GM11168 (cell line): ENCODE measurements at regions not wholly inside any gene's neighbourhood (a gene's known extent, or its start where the extent isn't known, plus 50 kb on each side); places are given as distances from the start of the nearest gene placed in this dataset.
"Not testable (repeated sequence)": the region's sequence is repeated elsewhere in the genome, so short reads cannot be mapped to it uniquely, and the experiment has no call there.

ENCODE experiments used
- in situ Hi-C: fragments of 300-500 bp; cut with MboI; formaldehyde crosslinking; loops from one replicate; pipeline ENCODE4 v1.12.0; 2022; ENCODE audit warnings: low sequenced_read_pairs; ENCODE audit not compliant: unreplicated experiment

- in situ Hi-C loops, result no loop called here
Observed at GRCh38 chr16:55015181-55015913, 84.7 kb downstream of the IRX5 start.

- in situ Hi-C loops, result no loop called here
Observed at GRCh38 chr16:55016515-55016914, 85.8 kb downstream of the IRX5 start.

- in situ Hi-C loops, result no loop called here
Observed at GRCh38 chr16:55017321-55017720, 86.7 kb downstream of the IRX5 start.

GRCh38 chr16:55018881-55019280 is 88.2 kb downstream of the IRX5 start:
- in situ Hi-C loops, result no loop called here

- in situ Hi-C loops, result no loop called here
Observed at GRCh38 chr16:55019419-55020131, 88.9 kb downstream of the IRX5 start.

GRCh38 chr16:55021595-55022475 is 91.2 kb downstream of the IRX5 start:
- in situ Hi-C loops, result no loop called here

- in situ Hi-C loops, result not testable (repeated sequence)
Observed at GRCh38 chr16:55027260-55027659, 96.6 kb downstream of the IRX5 start.

- in situ Hi-C loops, result no loop called here
Observed at GRCh38 chr16:55029509-55029908, 98.8 kb downstream of the IRX5 start.

GRCh38 chr16:55030944-55031343 is 100.3 kb downstream of the IRX5 start:
- in situ Hi-C loops, result no loop called here

GRCh38 chr16:55031481-55031880 is 100.8 kb downstream of the IRX5 start:
- in situ Hi-C loops, result no loop called here

- in situ Hi-C loops, result no loop called here
Observed at GRCh38 chr16:55033225-55034156, 102.8 kb downstream of the IRX5 start.

- in situ Hi-C loops, result no loop called here
Observed at GRCh38 chr16:55035029-55035428, 104.4 kb downstream of the IRX5 start.

GRCh38 chr16:55035956-55036355 is 105.3 kb downstream of the IRX5 start:
- in situ Hi-C loops, result no loop called here

GRCh38 chr16:55036371-55036821 is 105.7 kb downstream of the IRX5 start:
- in situ Hi-C loops, result no loop called here

- in situ Hi-C loops, result no loop called here
Observed at GRCh38 chr16:55037046-55037445, 106.4 kb downstream of the IRX5 start.

- in situ Hi-C loops, result no loop called here
Observed at GRCh38 chr16:55037966-55038365, 107.3 kb downstream of the IRX5 start.

GRCh38 chr16:55039042-55039441 is 108.4 kb downstream of the IRX5 start:
- in situ Hi-C loops, result no loop called here

GRCh38 chr16:55039511-55039910 is 108.8 kb downstream of the IRX5 start:
- in situ Hi-C loops, result no loop called here

GRCh38 chr16:55039931-55040330 is 109.3 kb downstream of the IRX5 start:
- in situ Hi-C loops, result no loop called here
